ENCODE measurements at regions not wholly inside any gene's neighbourhood (a gene's known extent, or its start where the extent isn't known, plus 50 kb on each side); places are given as distances from the start of the nearest gene placed in this dataset.

DNA sequence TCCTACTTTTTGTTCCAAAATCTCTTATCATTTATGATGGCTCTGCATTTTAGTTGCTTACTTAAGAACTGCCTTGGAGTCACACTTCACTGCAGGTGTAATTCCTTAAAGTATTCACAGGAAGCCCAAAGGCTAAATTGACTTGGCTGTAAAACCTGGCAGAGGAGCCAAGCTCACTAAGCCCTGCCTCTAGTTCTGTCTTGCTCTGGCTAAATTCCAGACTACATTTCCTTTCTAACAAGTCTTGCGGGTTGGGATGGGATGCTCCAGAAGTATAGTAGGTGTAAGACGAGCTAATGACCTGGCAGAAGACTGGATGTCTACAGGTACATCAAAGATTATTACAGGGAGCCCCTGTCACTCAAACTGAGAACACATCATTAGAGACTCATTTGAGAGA, 924.0 kb upstream of the INTU start:
- Histone ChIP-seq H3K4me3 (replicated peaks; ENCODE audit: insufficient read depth, low read length) (no peak overlapping the region), H3K27me3 (ENCODE audit: insufficient read depth, poor library complexity, severe bottlenecking) (no peaks in the 10 kb centered on the region), H3K27ac (replicated peaks) (no peak overlapping the region)
- TF ChIP-seq, protein P1, sequence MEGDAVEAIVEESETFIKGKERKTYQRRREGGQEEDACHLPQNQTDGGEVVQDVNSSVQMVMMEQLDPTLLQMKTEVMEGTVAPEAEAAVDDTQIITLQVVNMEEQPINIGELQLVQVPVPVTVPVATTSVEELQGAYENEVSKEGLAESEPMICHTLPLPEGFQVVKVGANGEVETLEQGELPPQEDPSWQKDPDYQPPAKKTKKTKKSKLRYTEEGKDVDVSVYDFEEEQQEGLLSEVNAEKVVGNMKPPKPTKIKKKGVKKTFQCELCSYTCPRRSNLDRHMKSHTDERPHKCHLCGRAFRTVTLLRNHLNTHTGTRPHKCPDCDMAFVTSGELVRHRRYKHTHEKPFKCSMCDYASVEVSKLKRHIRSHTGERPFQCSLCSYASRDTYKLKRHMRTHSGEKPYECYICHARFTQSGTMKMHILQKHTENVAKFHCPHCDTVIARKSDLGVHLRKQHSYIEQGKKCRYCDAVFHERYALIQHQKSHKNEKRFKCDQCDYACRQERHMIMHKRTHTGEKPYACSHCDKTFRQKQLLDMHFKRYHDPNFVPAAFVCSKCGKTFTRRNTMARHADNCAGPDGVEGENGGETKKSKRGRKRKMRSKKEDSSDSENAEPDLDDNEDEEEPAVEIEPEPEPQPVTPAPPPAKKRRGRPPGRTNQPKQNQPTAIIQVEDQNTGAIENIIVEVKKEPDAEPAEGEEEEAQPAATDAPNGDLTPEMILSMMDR (IDR thresholded peaks at IDR 0.05; ENCODE audit: insufficient read depth, low read length) = no peak
- no peak for TF ChIP-seq POLR2AphosphoS5 (IDR thresholded peaks at IDR 0.05; ENCODE audit: low read depth)
- TF ChIP-seq GABPA (IDR thresholded peaks at IDR 0.05; ENCODE audit: low read depth) = no peak
- TF ChIP-seq, protein P2, sequence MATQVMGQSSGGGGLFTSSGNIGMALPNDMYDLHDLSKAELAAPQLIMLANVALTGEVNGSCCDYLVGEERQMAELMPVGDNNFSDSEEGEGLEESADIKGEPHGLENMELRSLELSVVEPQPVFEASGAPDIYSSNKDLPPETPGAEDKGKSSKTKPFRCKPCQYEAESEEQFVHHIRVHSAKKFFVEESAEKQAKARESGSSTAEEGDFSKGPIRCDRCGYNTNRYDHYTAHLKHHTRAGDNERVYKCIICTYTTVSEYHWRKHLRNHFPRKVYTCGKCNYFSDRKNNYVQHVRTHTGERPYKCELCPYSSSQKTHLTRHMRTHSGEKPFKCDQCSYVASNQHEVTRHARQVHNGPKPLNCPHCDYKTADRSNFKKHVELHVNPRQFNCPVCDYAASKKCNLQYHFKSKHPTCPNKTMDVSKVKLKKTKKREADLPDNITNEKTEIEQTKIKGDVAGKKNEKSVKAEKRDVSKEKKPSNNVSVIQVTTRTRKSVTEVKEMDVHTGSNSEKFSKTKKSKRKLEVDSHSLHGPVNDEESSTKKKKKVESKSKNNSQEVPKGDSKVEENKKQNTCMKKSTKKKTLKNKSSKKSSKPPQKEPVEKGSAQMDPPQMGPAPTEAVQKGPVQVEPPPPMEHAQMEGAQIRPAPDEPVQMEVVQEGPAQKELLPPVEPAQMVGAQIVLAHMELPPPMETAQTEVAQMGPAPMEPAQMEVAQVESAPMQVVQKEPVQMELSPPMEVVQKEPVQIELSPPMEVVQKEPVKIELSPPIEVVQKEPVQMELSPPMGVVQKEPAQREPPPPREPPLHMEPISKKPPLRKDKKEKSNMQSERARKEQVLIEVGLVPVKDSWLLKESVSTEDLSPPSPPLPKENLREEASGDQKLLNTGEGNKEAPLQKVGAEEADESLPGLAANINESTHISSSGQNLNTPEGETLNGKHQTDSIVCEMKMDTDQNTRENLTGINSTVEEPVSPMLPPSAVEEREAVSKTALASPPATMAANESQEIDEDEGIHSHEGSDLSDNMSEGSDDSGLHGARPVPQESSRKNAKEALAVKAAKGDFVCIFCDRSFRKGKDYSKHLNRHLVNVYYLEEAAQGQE (IDR thresholded peaks at IDR 0.05; ENCODE audit: insufficient replicate concordance, low read depth) = no peak
- no peak for TF ChIP-seq SPI1 (IDR thresholded peaks at IDR 0.05; ENCODE audit: borderline replicate concordance, low read depth)
- DNase-seq (ENCODE audit: low read depth in 1 of 2, low spot score in 1 of 2) = no peak

DNA sequence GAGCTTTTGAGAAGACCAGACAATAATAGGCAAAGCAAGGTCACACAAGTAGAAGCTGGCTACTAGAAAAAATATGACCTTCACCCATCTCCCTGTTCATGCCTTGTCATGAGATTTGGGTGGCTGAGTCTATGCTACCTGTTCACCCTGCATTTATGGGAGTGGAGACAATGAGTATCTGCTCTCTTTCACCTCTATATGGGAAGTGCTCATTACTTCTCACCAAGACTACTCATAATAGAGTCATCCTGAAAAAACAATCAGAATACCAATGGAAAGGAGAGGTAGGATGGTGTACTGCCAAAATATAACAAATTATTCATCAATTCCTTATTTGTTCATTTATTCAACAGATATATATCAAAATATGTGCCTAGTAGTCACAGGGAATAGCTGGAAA, 921.8 kb upstream of the INTU start:
- DNase-seq (ENCODE audit: low read depth in 1 of 2, low spot score in 1 of 2) = no peak
- no peak for TF ChIP-seq GABPA (IDR thresholded peaks at IDR 0.05; ENCODE audit: low read depth)
- TF ChIP-seq, protein P1 (IDR thresholded peaks at IDR 0.05; ENCODE audit: insufficient read depth, low read length) = no peak

DNA sequence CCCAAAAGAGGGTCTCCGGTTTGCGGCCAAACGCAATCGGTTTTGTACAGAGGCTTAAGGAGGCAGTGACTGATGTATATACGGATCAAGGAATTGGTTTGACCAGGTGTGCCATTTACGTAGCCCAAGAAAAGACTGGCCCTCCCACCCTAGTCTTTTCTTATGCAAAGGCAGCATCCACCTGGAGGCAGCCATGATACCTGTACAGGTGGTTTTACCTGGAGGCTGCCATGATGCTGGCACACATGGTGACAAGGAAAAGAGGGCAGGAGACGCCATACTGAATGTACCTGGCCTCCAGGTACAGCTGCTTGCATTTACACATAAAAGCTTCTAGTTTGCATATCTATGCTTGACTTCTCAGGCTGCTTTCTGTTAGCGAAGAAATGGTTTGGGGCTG, 917.7 kb upstream of the INTU start:
- no peak for DNase-seq (ENCODE audit: low read depth in 1 of 2, low spot score in 1 of 2)
- H3K4me3 ChIP-seq (replicated peaks; ENCODE audit: insufficient read depth, low read length) = no peak overlapping the region
- H3K27me3 ChIP-seq (ENCODE audit: insufficient read depth, poor library complexity, severe bottlenecking) = no peaks in the 10 kb centered on the region
- no peak overlapping the region for H3K27ac ChIP-seq (replicated peaks)
- no peak for TF ChIP-seq SPI1 (IDR thresholded peaks at IDR 0.05; ENCODE audit: borderline replicate concordance, low read depth)
- TF ChIP-seq GABPA (IDR thresholded peaks at IDR 0.05; ENCODE audit: low read depth) = no peak
- TF ChIP-seq, protein P1 (IDR thresholded peaks at IDR 0.05; ENCODE audit: insufficient read depth, low read length) = no peak
- no peak for TF ChIP-seq POLR2AphosphoS5 (IDR thresholded peaks at IDR 0.05; ENCODE audit: low read depth)
- TF ChIP-seq, protein P2 (IDR thresholded peaks at IDR 0.05; ENCODE audit: insufficient replicate concordance, low read depth) = no peak

More for the DNA sequence above, 921.8 kb upstream of the INTU start:
- Histone ChIP-seq H3K27ac (replicated peaks) (no peak overlapping the region), H3K27me3 (ENCODE audit: insufficient read depth, poor library complexity, severe bottlenecking) (no peaks in the 10 kb centered on the region), H3K4me3 (replicated peaks; ENCODE audit: insufficient read depth, low read length) (no peak overlapping the region)

DNA sequence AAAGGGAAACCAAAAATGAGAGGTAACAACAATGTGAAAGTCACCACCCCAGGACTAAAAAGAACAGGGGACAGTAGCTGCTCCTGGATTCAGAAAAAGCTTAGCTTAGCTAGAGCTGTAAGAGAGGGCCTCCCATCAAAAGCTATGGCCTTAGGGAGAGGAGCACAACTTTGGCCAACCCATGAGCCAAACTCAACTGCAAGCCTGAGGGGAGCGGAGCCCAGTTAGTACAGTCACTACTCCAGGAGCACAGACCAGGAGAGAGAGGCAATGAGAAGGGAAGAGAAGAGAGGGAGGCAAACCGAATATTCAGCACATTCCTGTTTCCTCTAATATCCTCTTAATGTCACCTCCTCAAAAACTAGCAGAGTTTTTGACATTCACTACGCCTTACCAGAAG, 917.1 kb upstream of the INTU start:
- no peak for TF ChIP-seq SPI1 (IDR thresholded peaks at IDR 0.05; ENCODE audit: borderline replicate concordance, low read depth)
- no peaks in the 10 kb centered on the region for H3K27me3 ChIP-seq (ENCODE audit: insufficient read depth, poor library complexity, severe bottlenecking)
- DNase-seq (ENCODE audit: low read depth in 1 of 2, low spot score in 1 of 2) = no peak
- H3K27ac ChIP-seq (replicated peaks) = no peak overlapping the region
- H3K4me3 ChIP-seq (replicated peaks; ENCODE audit: insufficient read depth, low read length) = no peak overlapping the region

Data from HL-60 (cell line).